ENCODE measurements at regions not wholly inside any gene's neighbourhood (a gene's known extent, or its start where the extent isn't known, plus 50 kb on each side); places are given as distances from the start of the nearest gene placed in this dataset.

GRCh38 chr3:194830401-194830800 lies 144.7 kb downstream of the FAM43A start:
- H3K9me3 ChIP-seq (ENCODE audit: low read depth, low read length), result no peaks in the 10 kb centered on the region
- TF ChIP-seq POLR2AphosphoS5 (IDR thresholded peaks at IDR 0.05; ENCODE audit: borderline replicate concordance, low read depth, low read length), result no peak
- no peak for TF ChIP-seq EZH2 (IDR thresholded peaks at IDR 0.05)
- TF ChIP-seq FOXP2 (optimal IDR thresholded peaks at IDR 0.05; ENCODE audit: control extremely low read depth, extremely low read length, insufficient read depth), result no peak
- H3K9ac ChIP-seq (ENCODE audit: insufficient read length), result no peak overlapping the region
- H3K4me3 ChIP-seq, result no peak overlapping the region
- no peak for DNase-seq (ENCODE audit: low read depth, low spot score)
- H3K27ac ChIP-seq, result no peak overlapping the region
- H3K36me3 ChIP-seq (ENCODE audit: insufficient read depth, low read length), result no peaks in the 10 kb centered on the region

- no peaks in the 10 kb centered on the region for H3K9me3 ChIP-seq (ENCODE audit: low read depth, low read length)
- no peaks in the 10 kb centered on the region for H3K36me3 ChIP-seq (ENCODE audit: insufficient read depth, low read length)
- TF ChIP-seq POLR2AphosphoS5 (IDR thresholded peaks at IDR 0.05; ENCODE audit: borderline replicate concordance, low read depth, low read length), result no peak
- no peak for TF ChIP-seq EZH2 (IDR thresholded peaks at IDR 0.05)
- no peak for TF ChIP-seq FOXP2 (optimal IDR thresholded peaks at IDR 0.05; ENCODE audit: control extremely low read depth, extremely low read length, insufficient read depth)
- no peak overlapping the region for H3K9ac ChIP-seq (ENCODE audit: insufficient read length)
- no peak overlapping the region for H3K27ac ChIP-seq
- DNase-seq (ENCODE audit: low read depth, low spot score), result no peak
- no peak overlapping the region for H3K4me3 ChIP-seq
Measured at GRCh38 chr3:194830978-194831377, 145.3 kb downstream of the FAM43A start.

GRCh38 chr3:194832346-194833104 lies 146.8 kb downstream of the FAM43A start:
- Histone ChIP-seq H3K9me3 (ENCODE audit: low read depth, low read length) (no peaks in the 10 kb centered on the region), H3K36me3 (ENCODE audit: insufficient read depth, low read length) (no peaks in the 10 kb centered on the region), H3K9ac (ENCODE audit: insufficient read length) (no peak overlapping the region), H3K27ac (no peak overlapping the region), H3K4me3 (no peak overlapping the region)
- no peak for TF ChIP-seq FOXP2 (optimal IDR thresholded peaks at IDR 0.05; ENCODE audit: control extremely low read depth, extremely low read length, insufficient read depth)
- TF ChIP-seq POLR2AphosphoS5 (IDR thresholded peaks at IDR 0.05; ENCODE audit: borderline replicate concordance, low read depth, low read length), result no peak
- no peak for TF ChIP-seq EZH2 (IDR thresholded peaks at IDR 0.05)
- DNase-seq (ENCODE audit: low read depth, low spot score), result no peak

GRCh38 chr3:194833114-194833910 lies 147.6 kb downstream of the FAM43A start:
- TF ChIP-seq POLR2AphosphoS5 (IDR thresholded peaks at IDR 0.05; ENCODE audit: borderline replicate concordance, low read depth, low read length) (no peak), FOXP2 (optimal IDR thresholded peaks at IDR 0.05; ENCODE audit: control extremely low read depth, extremely low read length, insufficient read depth) (no peak)
- Histone ChIP-seq H3K9me3 (ENCODE audit: low read depth, low read length) (no peaks in the 10 kb centered on the region), H3K9ac (ENCODE audit: insufficient read length) (no peak overlapping the region), H3K4me3 (no peak overlapping the region), H3K36me3 (ENCODE audit: insufficient read depth, low read length) (no peaks in the 10 kb centered on the region), H3K27ac (no peak overlapping the region)
- DNase-seq (ENCODE audit: low read depth, low spot score), result no peak

GRCh38 chr3:194836661-194837060 lies 151.0 kb downstream of the FAM43A start:
- H3K9ac ChIP-seq (ENCODE audit: insufficient read length), result no peak overlapping the region
- no peaks in the 10 kb centered on the region for H3K9me3 ChIP-seq (ENCODE audit: low read depth, low read length)
- no peak for DNase-seq (ENCODE audit: low read depth, low spot score)
- no peak overlapping the region for H3K27ac ChIP-seq
- no peaks in the 10 kb centered on the region for H3K36me3 ChIP-seq (ENCODE audit: insufficient read depth, low read length)
- no peak overlapping the region for H3K4me3 ChIP-seq
- TF ChIP-seq POLR2AphosphoS5 (IDR thresholded peaks at IDR 0.05; ENCODE audit: borderline replicate concordance, low read depth, low read length), result no peak
- no peak for TF ChIP-seq FOXP2 (optimal IDR thresholded peaks at IDR 0.05; ENCODE audit: control extremely low read depth, extremely low read length, insufficient read depth)
- no peak for TF ChIP-seq EZH2 (IDR thresholded peaks at IDR 0.05)

- TF ChIP-seq POLR2AphosphoS5 (IDR thresholded peaks at IDR 0.05; ENCODE audit: borderline replicate concordance, low read depth, low read length) (no peak), FOXP2 (optimal IDR thresholded peaks at IDR 0.05; ENCODE audit: control extremely low read depth, extremely low read length, insufficient read depth) (no peak), EZH2 (IDR thresholded peaks at IDR 0.05) (no peak)
- no peak overlapping the region for H3K4me3 ChIP-seq
- H3K9ac ChIP-seq (ENCODE audit: insufficient read length), result no peak overlapping the region
- no peak for DNase-seq (ENCODE audit: low read depth, low spot score)
- no peak overlapping the region for H3K27ac ChIP-seq
- no peaks in the 10 kb centered on the region for H3K36me3 ChIP-seq (ENCODE audit: insufficient read depth, low read length)
- no peaks in the 10 kb centered on the region for H3K9me3 ChIP-seq (ENCODE audit: low read depth, low read length)
Measured at GRCh38 chr3:194837457-194838127, 151.9 kb downstream of the FAM43A start.

GRCh38 chr3:194838236-194838635 lies 152.6 kb downstream of the FAM43A start:
- Histone ChIP-seq H3K9me3 (ENCODE audit: low read depth, low read length) (no peaks in the 10 kb centered on the region), H3K36me3 (ENCODE audit: insufficient read depth, low read length) (no peaks in the 10 kb centered on the region), H3K27ac (no peak overlapping the region), H3K9ac (ENCODE audit: insufficient read length) (no peak overlapping the region), H3K4me3 (no peak overlapping the region)
- DNase-seq (ENCODE audit: low read depth, low spot score), result no peak
- TF ChIP-seq POLR2AphosphoS5 (IDR thresholded peaks at IDR 0.05; ENCODE audit: borderline replicate concordance, low read depth, low read length) (no peak), FOXP2 (optimal IDR thresholded peaks at IDR 0.05; ENCODE audit: control extremely low read depth, extremely low read length, insufficient read depth) (no peak), EZH2 (IDR thresholded peaks at IDR 0.05) (no peak)

Data from SK-N-MC (cell line).